ENCODE measurements at regions not wholly inside any gene's neighbourhood (a gene's known extent, or its start where the extent isn't known, plus 50 kb on each side); places are given as distances from the start of the nearest gene placed in this dataset.

- peak; percentile 64 for DNase-seq (ENCODE audit: low spot score)
These were observed 178.2 kb upstream of the LPP start for GRCh38 chr3:187975561-187976364.

- DNase-seq (ENCODE audit: low spot score): peak; percentile 23
These were observed 177.5 kb upstream of the LPP start for GRCh38 chr3:187976365-187976900.

GRCh38 chr3:187977659-187978058 lies 176.3 kb upstream of the LPP start:
- no peak for DNase-seq (ENCODE audit: low spot score)

- DNase-seq (ENCODE audit: low spot score): peak; percentile 11
These were observed 175.4 kb upstream of the LPP start for GRCh38 chr3:187978433-187979011.

- DNase-seq (ENCODE audit: low spot score): no peak
These were observed 174.4 kb upstream of the LPP start for GRCh38 chr3:187979564-187979963.

- no peak for DNase-seq (ENCODE audit: low spot score)
These were observed 173.1 kb upstream of the LPP start for GRCh38 chr3:187980861-187981260.

GRCh38 chr3:187982142-187982541 lies 171.8 kb upstream of the LPP start:
- peak; percentile 41 for DNase-seq (ENCODE audit: low spot score)

GRCh38 chr3:187983484-187984124 lies 170.4 kb upstream of the LPP start:
- DNase-seq (ENCODE audit: low spot score): no peak

- DNase-seq (ENCODE audit: low spot score): peak; percentile 54
These were observed 168.3 kb upstream of the LPP start for GRCh38 chr3:187985647-187986046.

- peak; percentile 98 for DNase-seq (ENCODE audit: low spot score)
These were observed 167.4 kb upstream of the LPP start for GRCh38 chr3:187986514-187986934.

- DNase-seq (ENCODE audit: low spot score): no peak
These were observed 166.8 kb upstream of the LPP start for GRCh38 chr3:187987187-187987586.

- no peak for DNase-seq (ENCODE audit: low spot score)
These were observed 166.0 kb upstream of the LPP start for GRCh38 chr3:187987924-187988323.

- DNase-seq (ENCODE audit: low spot score): no peak
These were observed 164.3 kb upstream of the LPP start for GRCh38 chr3:187989575-187990153.

- DNase-seq (ENCODE audit: low spot score): no peak
These were observed 161.3 kb upstream of the LPP start for GRCh38 chr3:187992609-187993008.

GRCh38 chr3:187994221-187995042 lies 159.5 kb upstream of the LPP start:
- peak; percentile 60 for DNase-seq (ENCODE audit: low spot score)

GRCh38 chr3:187995043-187995400 lies 158.9 kb upstream of the LPP start:
- DNase-seq (ENCODE audit: low spot score): no peak

- DNase-seq (ENCODE audit: low spot score): no peak
These were observed 158.3 kb upstream of the LPP start for GRCh38 chr3:187995667-187996066.

GRCh38 chr3:187996609-187997008 lies 157.3 kb upstream of the LPP start:
- DNase-seq (ENCODE audit: low spot score): no peak

GRCh38 chr3:187997490-187997889 lies 156.5 kb upstream of the LPP start:
- DNase-seq (ENCODE audit: low spot score): peak; percentile 74

GRCh38 chr3:187997946-187998561 lies 155.9 kb upstream of the LPP start:
- DNase-seq (ENCODE audit: low spot score): no peak

GRCh38 chr3:187998611-187999010 lies 155.3 kb upstream of the LPP start:
- no peak for DNase-seq (ENCODE audit: low spot score)

Data from kidney tubule cell (primary cell).